T-cell (primary cell): ENCODE measurements at regions not wholly inside any gene's neighbourhood (a gene's known extent, or its start where the extent isn't known, plus 50 kb on each side); places are given as distances from the start of the nearest gene placed in this dataset.

ENCODE experiments used
- ATAC-seq, 4 experiments: fragments of 200-7000 bp in 3 of 4; fragments of 150-1000 bp in 1 of 4; cut with Tn5 transposase; replicated peaks in 1 of 4; 1 replicate in 3 of 4; 2 replicates in 1 of 4; pipeline ENCODE4 v1.10.0; 2021; ENCODE audit warnings: moderate library complexity in 3 of 4, mild to moderate bottlenecking in 2 of 4, moderate number of reproducible peaks in 1 of 4
- CTCF ChIA-PET, 2 donors: fragments of 300-600 bp; sonication (Branson Sonifier 250); formaldehyde crosslinking; loops; one replicate each; lab custom pipeline; 2022; ENCODE audit warnings: antibody characterized with exemption in 2 of 2; lab: Charles Lee
- POLR2A ChIA-PET, 2 donors: fragments of 300-600 bp; sonication (Branson Sonifier 250); formaldehyde crosslinking; loops; one replicate each; lab custom pipeline; 2022; ENCODE audit warnings: antibody characterized with exemption in 2 of 2; lab: Charles Lee
- DNase-seq, 35 experiments: peaks; one replicate each; pipeline versions ENCODE4 v3.0.0 to v3.0.0-alpha.2; 2013 to 2023
- H3K27ac ChIP-seq: one replicate; pipeline ENCODE4 v1.5.1; 2013; ENCODE audit warnings: low read length
- H3K27me3 ChIP-seq, 2 experiments: replicated peaks in 1 of 2; 1 replicate in 1 of 2; 2 replicates in 1 of 2; pipeline versions ENCODE4 v1.6.1 to v1.7.0; 2013; ENCODE audit warnings: low read length in 1 of 2, mixed read lengths in 1 of 2; ENCODE audit not compliant: control insufficient read depth in 2 of 2, insufficient read depth in 2 of 2; ENCODE audit errors: extremely low read depth in 1 of 2
- H3K36me3 ChIP-seq, 2 donors: 1 replicate in 1 of 2; 2 replicates in 1 of 2; pipeline versions ENCODE4 v1.6.1 to v1.7.0; 2013; ENCODE audit warnings: low read length in 1 of 2; ENCODE audit not compliant: control insufficient read depth in 2 of 2, insufficient read depth in 1 of 2; ENCODE audit errors: extremely low read depth in 1 of 2
- H3K4me1 ChIP-seq, 2 experiments: 1 replicate in 1 of 2; 2 replicates in 1 of 2; pipeline versions ENCODE4 v1.6.1 to v1.7.0; 2013; ENCODE audit warnings: low read length in 2 of 2, mixed read lengths in 1 of 2; ENCODE audit not compliant: insufficient read depth in 2 of 2, control insufficient read depth in 1 of 2; ENCODE audit errors: extremely low read depth in 1 of 2
- H3K4me3 ChIP-seq, 2 donors: 1 replicate in 1 of 2; 2 replicates in 1 of 2; pipeline versions ENCODE4 v1.5.1 to v1.7.0; 2013; ENCODE audit warnings: mild to moderate bottlenecking in 2 of 2, low read length in 1 of 2, moderate library complexity in 1 of 2; ENCODE audit not compliant: control insufficient read depth in 1 of 2; ENCODE audit errors: extremely low read depth in 1 of 2
- H3K9me3 ChIP-seq: 2 replicates; pipeline ENCODE4 v1.7.0; 2013
- H3K27ac Mint-ChIP-seq, 2 donors: one replicate each; pipeline ENCODE4 v1.8.0; 2020 to 2021; ENCODE audit warnings: mild to moderate bottlenecking in 2 of 2, mixed read lengths in 2 of 2
- H3K27me3 Mint-ChIP-seq, 2 donors: one replicate each; pipeline ENCODE4 v1.8.0; 2021 to 2022; ENCODE audit warnings: mixed read lengths in 2 of 2
- H3K36me3 Mint-ChIP-seq: one replicate; pipeline ENCODE4 v1.8.0; 2021; ENCODE audit warnings: mixed read lengths
- H3K4me1 Mint-ChIP-seq, 3 donors: one replicate each; pipeline ENCODE4 v1.8.0; 2020 to 2022; ENCODE audit warnings: mixed read lengths in 3 of 3, mild to moderate bottlenecking in 1 of 3
- H3K4me3 Mint-ChIP-seq, 3 donors: one replicate each; pipeline ENCODE4 v1.8.0; 2020 to 2022; ENCODE audit warnings: mild to moderate bottlenecking in 3 of 3, mixed read lengths in 3 of 3, moderate library complexity in 3 of 3
- H3K9me3 Mint-ChIP-seq, 3 donors: one replicate each; pipeline ENCODE4 v1.8.0; 2020 to 2022; ENCODE audit warnings: mixed read lengths in 3 of 3
- WGBS: methylation state at CpG from one replicate; pipeline ENCODE4 v1.1.5; 2013; ENCODE audit warnings: missing lambda C conversion rate; ENCODE audit not compliant: insufficient coverage; 5-methylcytosine and 5-hydroxymethylcytosine counted together

DNA sequence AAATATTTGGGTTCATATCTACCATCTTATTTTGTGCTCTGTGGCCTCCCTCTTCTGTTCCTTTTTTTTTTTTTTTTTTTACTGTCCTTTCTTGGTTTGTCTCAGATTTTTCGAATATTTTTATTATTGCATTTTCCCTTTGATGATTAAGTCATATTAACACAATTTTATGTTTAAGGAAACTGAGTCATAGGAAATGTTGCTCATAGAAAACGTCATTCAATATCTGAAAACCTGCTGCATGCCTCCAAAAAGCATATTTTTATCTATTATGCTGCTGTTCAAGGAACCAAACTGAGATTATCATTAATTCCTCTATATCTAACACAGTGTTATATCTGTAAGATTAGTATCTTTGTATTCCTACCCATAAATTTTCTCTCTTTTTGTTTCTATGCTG is 614.3 kb upstream of the SLC8A1 start:
- peaks cover 0 to 4% (median 0%) of the 10 kb centered on the region in 3 donors for H3K9me3 Mint-ChIP-seq
- DNase-seq (no peak), ATAC-seq (no peak)
- H3K4me3 Mint-ChIP-seq, result no peak overlapping the region
- no CpG with 5 or more reads among the region's 2 CpGs for WGBS
- H3K36me3 ChIP-seq, result no peaks in the 10 kb centered on the region
- no peaks in the 10 kb centered on the region for H3K4me1 ChIP-seq
- H3K27ac ChIP-seq, result no peak overlapping the region
- H3K4me3 ChIP-seq, result no peak overlapping the region
- no peak overlapping the region for H3K27ac Mint-ChIP-seq
- H3K27me3 ChIP-seq, result no peaks in the 10 kb centered on the region
- H3K36me3 Mint-ChIP-seq, result no peaks in the 10 kb centered on the region
- no peaks in the 10 kb centered on the region for H3K9me3 ChIP-seq
- no peaks in the 10 kb centered on the region for H3K4me1 Mint-ChIP-seq
- ChIA-PET POLR2A (no interaction called here), CTCF (no interaction called here)
- H3K27me3 Mint-ChIP-seq, result no peaks in the 10 kb centered on the region

- POLR2A ChIA-PET, result no interaction called here
- Mint-ChIP-seq H3K27me3 (no peaks in the 10 kb centered on the region), H3K36me3 (no peaks in the 10 kb centered on the region), H3K4me1 (no peaks in the 10 kb centered on the region), H3K4me3 (no peak overlapping the region), H3K27ac (no peak overlapping the region), H3K9me3 (peaks cover 0 to 6% (median 2%) of the 10 kb centered on the region in 3 donors)
- Histone ChIP-seq H3K9me3 (no peaks in the 10 kb centered on the region), H3K36me3 (no peaks in the 10 kb centered on the region), H3K4me3 (no peak overlapping the region), H3K4me1 (no peaks in the 10 kb centered on the region), H3K27ac (no peak overlapping the region), H3K27me3 (no peaks in the 10 kb centered on the region)
- CTCF ChIA-PET, result no interaction called here
- ATAC-seq (no peak), DNase-seq (no peak)
- WGBS, result no CpG with 5 or more reads among the region's 3 CpGs
Observed at GRCh38 chr2:41068740-41069139, 616.9 kb upstream of the SLC8A1 start.

DNA sequence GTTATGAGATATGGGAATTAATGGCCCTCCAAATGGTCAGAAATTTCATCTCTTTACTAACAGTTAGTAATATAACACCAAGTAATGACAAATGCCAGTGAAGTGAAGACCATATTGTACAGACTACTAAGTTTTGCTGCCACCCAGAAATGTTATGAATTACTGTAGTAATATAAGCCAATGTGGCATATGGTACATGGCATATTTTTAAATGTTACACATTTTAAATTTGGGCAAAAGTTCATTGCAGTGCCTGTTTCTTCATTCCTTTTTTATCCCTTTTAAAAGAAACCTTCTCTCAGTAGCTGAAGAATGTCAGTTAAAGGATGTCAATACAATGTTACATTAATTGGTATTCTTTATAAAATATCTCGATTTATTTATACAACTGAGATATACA is 626.5 kb upstream of the SLC8A1 start:
- H3K36me3 ChIP-seq, result no peaks in the 10 kb centered on the region
- Mint-ChIP-seq H3K4me3 (no peak overlapping the region), H3K9me3 (peaks cover 0 to 6% (median 5%) of the 10 kb centered on the region in 3 donors), H3K27ac (no peak overlapping the region), H3K27me3 (no peaks in the 10 kb centered on the region), H3K4me1 (no peaks in the 10 kb centered on the region), H3K36me3 (no peaks in the 10 kb centered on the region)
- ATAC-seq (no peak), DNase-seq (no peak)
- H3K4me1 ChIP-seq, result no peaks in the 10 kb centered on the region
- no peak overlapping the region for H3K27ac ChIP-seq
- ChIA-PET POLR2A (no interaction called here), CTCF (no interaction called here)
- H3K9me3 ChIP-seq, result no peaks in the 10 kb centered on the region
- no peaks in the 10 kb centered on the region for H3K27me3 ChIP-seq
- H3K4me3 ChIP-seq, result no peak overlapping the region
- WGBS, result no CpG with 5 or more reads among the region's 1 CpG

DNA sequence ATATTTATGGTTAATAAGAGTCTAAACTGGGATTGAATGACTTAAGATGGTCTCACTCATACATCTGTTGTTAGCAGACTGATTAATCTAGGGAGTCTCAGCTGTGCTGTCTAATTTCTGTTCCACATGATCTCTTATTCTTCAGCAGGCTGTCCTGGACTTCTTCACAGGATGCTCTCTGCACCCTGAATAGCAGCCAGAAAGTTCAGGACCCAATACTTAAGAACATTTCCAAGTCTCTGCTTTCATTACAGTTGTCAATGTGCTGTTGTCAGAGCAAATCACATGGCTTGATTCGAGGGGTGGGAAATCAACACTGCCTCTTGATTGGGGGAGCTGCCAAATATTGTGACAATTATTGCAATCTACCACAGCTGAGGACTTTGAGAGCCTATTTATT is 627.1 kb upstream of the SLC8A1 start:
- no peaks in the 10 kb centered on the region for H3K4me1 Mint-ChIP-seq
- no peak overlapping the region for H3K4me3 Mint-ChIP-seq
- H3K27me3 Mint-ChIP-seq, result no peaks in the 10 kb centered on the region
- Histone ChIP-seq H3K4me3 (no peak overlapping the region), H3K9me3 (no peaks in the 10 kb centered on the region), H3K36me3 (no peaks in the 10 kb centered on the region), H3K4me1 (no peaks in the 10 kb centered on the region), H3K27me3 (no peaks in the 10 kb centered on the region), H3K27ac (no peak overlapping the region)
- no peaks in the 10 kb centered on the region for H3K36me3 Mint-ChIP-seq
- no peak overlapping the region for H3K27ac Mint-ChIP-seq
- ChIA-PET POLR2A (no interaction called here), CTCF (no interaction called here)
- peaks cover 0 to 9% (median 5%) of the 10 kb centered on the region in 3 donors for H3K9me3 Mint-ChIP-seq
- ATAC-seq (no peak), DNase-seq (no peak)
- no CpG with 5 or more reads among the region's 1 CpG for WGBS

GRCh38 chr2:41084321-41084720 is 632.4 kb upstream of the SLC8A1 start:
- WGBS, result no CpG with 5 or more reads among the region's 3 CpGs
- H3K27me3 Mint-ChIP-seq, result no peaks in the 10 kb centered on the region
- Histone ChIP-seq H3K36me3 (no peaks in the 10 kb centered on the region), H3K4me3 (no peak overlapping the region), H3K9me3 (no peaks in the 10 kb centered on the region), H3K4me1 (no peaks in the 10 kb centered on the region), H3K27ac (no peak overlapping the region), H3K27me3 (no peaks in the 10 kb centered on the region)
- no peak for DNase-seq
- no peaks in the 10 kb centered on the region for H3K4me1 Mint-ChIP-seq
- no peak for ATAC-seq
- H3K36me3 Mint-ChIP-seq, result no peaks in the 10 kb centered on the region
- ChIA-PET POLR2A (no interaction called here), CTCF (no interaction called here)
- no peak overlapping the region for H3K27ac Mint-ChIP-seq
- H3K9me3 Mint-ChIP-seq, result peaks cover 0 to 7% (median 0%) of the 10 kb centered on the region in 3 donors
- no peak overlapping the region for H3K4me3 Mint-ChIP-seq

DNA sequence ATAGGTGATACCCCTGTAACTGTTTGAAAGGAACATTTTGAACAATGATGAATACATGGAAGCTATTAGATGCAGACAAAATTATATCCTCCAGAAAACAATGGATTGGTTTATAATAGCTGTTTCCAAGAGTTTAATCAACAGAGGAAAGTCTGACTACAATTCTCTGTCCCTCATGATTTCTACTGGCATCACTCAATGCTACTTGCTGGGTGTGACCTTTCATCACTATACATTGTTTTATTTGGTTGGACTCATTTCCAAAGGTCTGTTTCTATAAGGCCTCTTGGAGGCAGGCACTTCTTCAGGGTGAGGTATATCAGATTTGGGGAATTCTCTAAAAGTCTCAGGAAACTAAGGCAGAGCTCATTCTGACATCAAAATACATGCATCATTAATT is 636.1 kb upstream of the SLC8A1 start:
- peaks cover 0 to 11% (median 2%) of the 10 kb centered on the region in 3 donors for H3K9me3 Mint-ChIP-seq
- no peak for ATAC-seq

DNA sequence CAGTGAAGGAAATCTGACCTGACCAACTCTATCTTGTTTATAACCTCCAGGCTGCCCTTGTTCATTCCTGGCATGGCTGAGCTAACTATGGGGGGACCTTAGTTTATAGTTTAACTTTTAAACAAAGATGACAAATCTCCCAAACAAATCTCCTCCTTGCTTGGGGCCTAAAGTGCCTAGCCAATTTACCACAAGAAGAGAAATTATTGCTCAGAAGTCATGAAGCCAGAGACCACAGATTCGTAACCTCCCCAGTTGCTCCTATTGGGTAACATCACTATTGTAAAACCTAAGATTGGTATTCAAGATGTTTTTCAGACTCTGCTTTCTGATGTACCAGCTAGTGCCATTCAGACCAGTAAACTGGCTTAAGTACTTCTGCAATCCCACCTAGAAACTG is 649.4 kb upstream of the SLC8A1 start:
- Histone ChIP-seq H3K4me3 (no peak overlapping the region), H3K9me3 (no peaks in the 10 kb centered on the region), H3K36me3 (no peaks in the 10 kb centered on the region), H3K27ac (no peak overlapping the region), H3K27me3 (no peaks in the 10 kb centered on the region), H3K4me1 (no peaks in the 10 kb centered on the region)
- POLR2A ChIA-PET, result no interaction called here
- Mint-ChIP-seq H3K27me3 (no peaks in the 10 kb centered on the region), H3K4me1 (no peaks in the 10 kb centered on the region), H3K27ac (no peak overlapping the region), H3K9me3 (peaks cover 0 to 9% (median 2%) of the 10 kb centered on the region in 3 donors), H3K36me3 (no peaks in the 10 kb centered on the region), H3K4me3 (no peak overlapping the region)
- ATAC-seq (no peak), DNase-seq (no peak)
- WGBS, result no CpG with 5 or more reads among the region's 1 CpG
- CTCF ChIA-PET, result no interaction called here

More for the DNA sequence above, 636.1 kb upstream of the SLC8A1 start:
- no peak overlapping the region for H3K27ac Mint-ChIP-seq
- Histone ChIP-seq H3K9me3 (no peaks in the 10 kb centered on the region), H3K27me3 (no peaks in the 10 kb centered on the region), H3K4me1 (no peaks in the 10 kb centered on the region), H3K4me3 (no peak overlapping the region), H3K27ac (no peak overlapping the region), H3K36me3 (no peaks in the 10 kb centered on the region)
- H3K4me3 Mint-ChIP-seq, result no peak overlapping the region
- ChIA-PET CTCF (no interaction called here), POLR2A (no interaction called here)
- DNase-seq, result no peak
- H3K36me3 Mint-ChIP-seq, result no peaks in the 10 kb centered on the region
- H3K27me3 Mint-ChIP-seq, result no peaks in the 10 kb centered on the region
- no peaks in the 10 kb centered on the region for H3K4me1 Mint-ChIP-seq
